HCT116 (cell line): ENCODE measurements at regions not wholly inside any gene's neighbourhood (a gene's known extent, or its start where the extent isn't known, plus 50 kb on each side); places are given as distances from the start of the nearest gene placed in this dataset.

ENCODE experiments used
- ATAC-seq: fragments of 200-7000 bp; cut with Tn5 transposase; 2 replicates; pipeline ENCODE4 v1.9.1; 2020; ENCODE audit warnings: mild to moderate bottlenecking, moderate library complexity
- BruUV-seq: library from RNA; stranded (reverse); fragments of 400-500 nt; replicated peaks from 2 replicates; lab custom pipeline; 2021; lab: Mats Ljungman, UMichigan
- CTCF ChIA-PET: fragments of 300-600 bp; sonication (Branson Sonifier 250); formaldehyde crosslinking; loops from one replicate; lab custom pipeline; 2021; ENCODE audit warnings: antibody characterized with exemption; lab: Charles Lee
- POLR2A ChIA-PET: fragments of 300-600, 350-600 bp; sonication (Branson Sonifier 250); formaldehyde crosslinking; loops from one replicate; lab custom pipeline; 2021; ENCODE audit warnings: antibody characterized with exemption; lab: Charles Lee
- RAD21 ChIA-PET, 2 experiments: fragments of 300-600 bp; sonication (Branson Sonifier 250); formaldehyde crosslinking; loops; one replicate each; lab custom pipeline; 2023; ENCODE audit warnings: low total read pairs in 2 of 2; ENCODE audit not compliant: uncharacterized antibody in 2 of 2, unreplicated experiment in 2 of 2, low non-redundant PET in 1 of 2; lab: Charles Lee
- DNase-seq: peaks from one replicate; pipeline ENCODE4 v3.0.0-alpha.2; 2010; ENCODE audit warnings: low read depth, low spot score
- H2AFZ ChIP-seq: fragments of 200-600 bp; shearing (Covaris generic), sonication (generic); 2 replicates; pipeline ENCODE4 v1.6.1; 2017; ENCODE audit warnings: low read depth, mixed run types, mixed read lengths, antibody characterized with exemption, low read length; ENCODE audit not compliant: poor library complexity, severe bottlenecking
- H3K27ac ChIP-seq: 2 replicates; pipeline ENCODE4 v1.5.1; 2012; ENCODE audit warnings: low read depth, low read length
- H3K27me3 ChIP-seq: fragments of 200-600 bp; sonication (generic); 2 replicates; pipeline ENCODE4 v1.6.1; 2016; ENCODE audit warnings: mixed run types, low read length, mixed read lengths; ENCODE audit not compliant: insufficient read depth
- H3K36me3 ChIP-seq, 2 experiments: fragments of 200-500 bp in 1 of 2; fragments of 200-600 bp in 1 of 2; sonication (Bioruptor generic) in 1 of 2; sonication (generic) in 1 of 2; 2 replicates each; pipeline versions ENCODE4 v1.5.1 to v1.6.1; 2014 to 2016; ENCODE audit warnings: low read length in 2 of 2, inconsistent platforms in 1 of 2, mixed read lengths in 1 of 2, mixed run types in 1 of 2; ENCODE audit not compliant: insufficient read depth in 2 of 2, control insufficient read depth in 1 of 2
- H3K4me1 ChIP-seq, 2 experiments: fragments of 200-600 bp in 1 of 2; sonication (generic) in 1 of 2; 2 replicates each; pipeline versions ENCODE4 v1.5.1 to v1.6.1; 2012 to 2017; ENCODE audit warnings: low read length in 2 of 2, inconsistent platforms in 1 of 2, mild to moderate bottlenecking in 1 of 2, mixed read lengths in 1 of 2, mixed run types in 1 of 2, moderate library complexity in 1 of 2; ENCODE audit not compliant: insufficient read depth in 2 of 2, control insufficient read depth in 1 of 2
- H3K4me2 ChIP-seq: fragments of 200-600 bp; sonication (generic); 2 replicates; pipeline ENCODE4 v1.6.1; 2017; ENCODE audit warnings: mixed run types, low read length, mixed read lengths
- H3K4me3 ChIP-seq, 2 experiments: fragments of 200-600 bp in 1 of 2; sonication (generic) in 1 of 2; replicated peaks in 1 of 2; 2 replicates each; pipeline ENCODE4 v1.5.1; 2011 to 2016; ENCODE audit warnings: low read length in 2 of 2, control low read depth in 1 of 2, low read depth in 1 of 2, mild to moderate bottlenecking in 1 of 2, mixed read lengths in 1 of 2, mixed run types in 1 of 2
- H3K79me2 ChIP-seq: fragments of 200-600 bp; sonication (generic); 2 replicates; pipeline ENCODE4 v1.6.1; 2017; ENCODE audit warnings: mild to moderate bottlenecking, mixed run types, low read length, moderate library complexity, mixed read lengths; ENCODE audit not compliant: insufficient read depth
- H3K9ac ChIP-seq: fragments of 200-600 bp; sonication (generic); 2 replicates; pipeline ENCODE4 v1.6.1; 2016; ENCODE audit warnings: low read length, mixed read lengths
- H3K9me2 ChIP-seq: fragments of 200-600 bp; sonication (generic), shearing (Covaris generic); 2 replicates; pipeline ENCODE4 v1.6.1; 2017; ENCODE audit warnings: mixed run types, mild to moderate bottlenecking, moderate library complexity; ENCODE audit not compliant: insufficient read depth
- H3K9me3 ChIP-seq, 2 experiments: fragments of 200-500 bp in 1 of 2; fragments of 200-600 bp in 1 of 2; sonication (Bioruptor generic) in 1 of 2; sonication (generic) in 1 of 2; 2 replicates each; pipeline ENCODE4 v1.6.1; 2014 to 2017; ENCODE audit warnings: low read length in 2 of 2, mixed read lengths in 2 of 2, inconsistent platforms in 1 of 2, low read depth in 1 of 2, mild to moderate bottlenecking in 1 of 2, mixed run types in 1 of 2, moderate library complexity in 1 of 2; ENCODE audit not compliant: control insufficient read depth in 1 of 2, insufficient read depth in 1 of 2
- H4K20me1 ChIP-seq: fragments of 200-600 bp; sonication (generic), shearing (Covaris generic); 2 replicates; pipeline ENCODE4 v1.6.1; 2017; ENCODE audit warnings: mixed run types, mild to moderate bottlenecking, moderate library complexity; ENCODE audit not compliant: insufficient read depth
- CEBPB ChIP-seq: IDR thresholded peaks from 2 replicates; pipeline ENCODE4 v1.6.1; 2012; ENCODE audit warnings: low read depth
- ELF1 ChIP-seq: IDR thresholded peaks from 2 replicates; pipeline ENCODE4 v1.6.1; 2012; ENCODE audit warnings: low read depth, borderline replicate concordance
- EZH2 ChIP-seq: fragments of 200-600 bp; sonication (generic); IDR thresholded peaks from 2 replicates; pipeline ENCODE4 v1.6.1; 2017; ENCODE audit warnings: antibody characterized with exemption, mixed run types
- POLR2A ChIP-seq: IDR thresholded peaks from 2 replicates; pipeline ENCODE4 v1.7.0; 2011; ENCODE audit warnings: borderline replicate concordance; ENCODE audit not compliant: insufficient read depth, insufficient read length; ENCODE audit errors: extremely low read depth
- POLR2AphosphoS5 ChIP-seq: IDR thresholded peaks from 2 replicates; pipeline ENCODE4 v1.6.1; 2011; ENCODE audit warnings: mild to moderate bottlenecking, low read depth, low read length, moderate library complexity
- RAD21 ChIP-seq: IDR thresholded peaks from 2 replicates; pipeline ENCODE4 v1.6.1; 2012; ENCODE audit warnings: low read depth, mild to moderate bottlenecking
- SIN3A ChIP-seq: IDR thresholded peaks from 2 replicates; pipeline ENCODE4 v1.6.1; 2012; ENCODE audit warnings: low read depth
- TCF7L2 ChIP-seq: IDR thresholded peaks from 2 replicates; pipeline ENCODE4 v1.7.0; 2011; ENCODE audit warnings: borderline replicate concordance, inconsistent platforms; ENCODE audit not compliant: insufficient read depth, insufficient read length; ENCODE audit errors: extremely low read depth
- YY1 ChIP-seq: IDR thresholded peaks from 2 replicates; pipeline ENCODE4 v1.6.1; 2011; ENCODE audit warnings: low read length, low read depth, moderate library complexity, mild to moderate bottlenecking; ENCODE audit not compliant: insufficient replicate concordance; ENCODE audit errors: extremely low read depth
- intact Hi-C: fragments of 100-400 bp; cut with micrococcal nuclease; formaldehyde crosslinking; loops from 2 replicates; pipeline ENCODE4 v1.10.0; 2022
- TF ChIP-seq, protein P1 (sequence below): IDR thresholded peaks from 2 replicates; pipeline ENCODE4 v1.6.1; 2011; ENCODE audit warnings: mild to moderate bottlenecking, low read length, moderate library complexity; ENCODE audit not compliant: insufficient replicate concordance; ENCODE audit errors: extremely low read depth

GRCh38 chr4:144583658-144584057, 62.3 kb upstream of the HHIP start:
- Histone ChIP-seq H3K9me3 (no peaks in the 10 kb centered on the region), H2AFZ (no peak overlapping the region), H3K36me3 (no peaks in the 10 kb centered on the region), H3K27me3 (no peaks in the 10 kb centered on the region), H4K20me1 (no peaks in the 10 kb centered on the region), H3K27ac (no peak overlapping the region), H3K4me1 (peaks cover 0 to 7% of the 10 kb centered on the region in 2 experiments; a peak in 2 of 4 replicates), H3K9me2 (no peaks in the 10 kb centered on the region), H3K79me2 (no peaks in the 10 kb centered on the region), H3K4me2 (no peak overlapping the region), H3K4me3 (no peak overlapping the region), H3K9ac (no peak overlapping the region)
- DNase-seq = no peak
- ATAC-seq = no peak
- CTCF ChIA-PET = no interaction called here
- no peak for TF ChIP-seq EZH2
- TF ChIP-seq TCF7L2 = no peak
- no peak for TF ChIP-seq POLR2AphosphoS5
- TF ChIP-seq CEBPB = no peak
- TF ChIP-seq YY1 = no peak
- no peak for TF ChIP-seq SIN3A
- TF ChIP-seq RAD21 = no peak
- no peak for TF ChIP-seq POLR2A
- TF ChIP-seq ELF1 = no peak
- TF ChIP-seq, protein P1, sequence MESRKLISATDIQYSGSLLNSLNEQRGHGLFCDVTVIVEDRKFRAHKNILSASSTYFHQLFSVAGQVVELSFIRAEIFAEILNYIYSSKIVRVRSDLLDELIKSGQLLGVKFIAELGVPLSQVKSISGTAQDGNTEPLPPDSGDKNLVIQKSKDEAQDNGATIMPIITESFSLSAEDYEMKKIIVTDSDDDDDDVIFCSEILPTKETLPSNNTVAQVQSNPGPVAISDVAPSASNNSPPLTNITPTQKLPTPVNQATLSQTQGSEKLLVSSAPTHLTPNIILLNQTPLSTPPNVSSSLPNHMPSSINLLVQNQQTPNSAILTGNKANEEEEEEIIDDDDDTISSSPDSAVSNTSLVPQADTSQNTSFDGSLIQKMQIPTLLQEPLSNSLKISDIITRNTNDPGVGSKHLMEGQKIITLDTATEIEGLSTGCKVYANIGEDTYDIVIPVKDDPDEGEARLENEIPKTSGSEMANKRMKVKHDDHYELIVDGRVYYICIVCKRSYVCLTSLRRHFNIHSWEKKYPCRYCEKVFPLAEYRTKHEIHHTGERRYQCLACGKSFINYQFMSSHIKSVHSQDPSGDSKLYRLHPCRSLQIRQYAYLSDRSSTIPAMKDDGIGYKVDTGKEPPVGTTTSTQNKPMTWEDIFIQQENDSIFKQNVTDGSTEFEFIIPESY = no peak
- intact Hi-C loops = no loop called here
- RAD21 ChIA-PET = no interaction called here
- no TSS peak for BruUV-seq
- POLR2A ChIA-PET = no interaction called here
